HL-60 (cell line): ENCODE measurements at regions not wholly inside any gene's neighbourhood (a gene's known extent, or its start where the extent isn't known, plus 50 kb on each side); places are given as distances from the start of the nearest gene placed in this dataset.

ENCODE experiments used
- REST ChIP-seq: IDR thresholded peaks from 2 replicates; pipeline ENCODE4 v1.6.1; 2012; ENCODE audit warnings: low read depth; ENCODE audit not compliant: insufficient replicate concordance
- TF ChIP-seq, protein P1 (sequence below): IDR thresholded peaks from one replicate; pipeline ENCODE4 v1.5.1; 2011; ENCODE audit warnings: low read length, control low read depth, inconsistent platforms; ENCODE audit not compliant: insufficient read depth

DNA sequence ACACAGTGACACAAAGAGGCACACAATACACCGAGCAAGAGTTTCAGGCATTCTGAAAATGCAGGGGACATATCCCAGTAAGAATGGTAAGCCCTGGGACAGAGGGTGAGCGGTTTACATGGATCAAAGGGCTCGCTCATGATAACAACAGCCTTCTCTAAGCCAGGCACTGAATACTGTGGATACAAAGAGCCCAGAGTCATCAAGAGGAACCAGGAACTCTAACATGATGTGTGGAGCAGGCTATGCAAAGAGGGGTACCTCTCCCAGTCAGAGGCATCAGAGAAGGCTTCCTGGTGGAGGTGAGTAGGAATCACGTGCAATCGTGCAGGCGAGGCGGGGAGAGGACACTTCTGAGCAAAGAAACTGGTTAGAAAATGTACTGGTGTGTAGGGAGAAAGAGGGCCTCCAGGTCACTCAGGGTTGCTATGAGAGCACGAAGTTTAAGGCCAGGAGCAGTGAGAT lies 76.9 kb upstream of the EEA1 start:
- TF ChIP-seq, protein P1, sequence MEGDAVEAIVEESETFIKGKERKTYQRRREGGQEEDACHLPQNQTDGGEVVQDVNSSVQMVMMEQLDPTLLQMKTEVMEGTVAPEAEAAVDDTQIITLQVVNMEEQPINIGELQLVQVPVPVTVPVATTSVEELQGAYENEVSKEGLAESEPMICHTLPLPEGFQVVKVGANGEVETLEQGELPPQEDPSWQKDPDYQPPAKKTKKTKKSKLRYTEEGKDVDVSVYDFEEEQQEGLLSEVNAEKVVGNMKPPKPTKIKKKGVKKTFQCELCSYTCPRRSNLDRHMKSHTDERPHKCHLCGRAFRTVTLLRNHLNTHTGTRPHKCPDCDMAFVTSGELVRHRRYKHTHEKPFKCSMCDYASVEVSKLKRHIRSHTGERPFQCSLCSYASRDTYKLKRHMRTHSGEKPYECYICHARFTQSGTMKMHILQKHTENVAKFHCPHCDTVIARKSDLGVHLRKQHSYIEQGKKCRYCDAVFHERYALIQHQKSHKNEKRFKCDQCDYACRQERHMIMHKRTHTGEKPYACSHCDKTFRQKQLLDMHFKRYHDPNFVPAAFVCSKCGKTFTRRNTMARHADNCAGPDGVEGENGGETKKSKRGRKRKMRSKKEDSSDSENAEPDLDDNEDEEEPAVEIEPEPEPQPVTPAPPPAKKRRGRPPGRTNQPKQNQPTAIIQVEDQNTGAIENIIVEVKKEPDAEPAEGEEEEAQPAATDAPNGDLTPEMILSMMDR, result no peak
- no peak for TF ChIP-seq REST
